DND-41 (cell line): ENCODE measurements at regions not wholly inside any gene's neighbourhood (a gene's known extent, or its start where the extent isn't known, plus 50 kb on each side); places are given as distances from the start of the nearest gene placed in this dataset.

Source experiments
- CTCF ChIP-seq: IDR thresholded peaks from 2 replicates; pipeline ENCODE4 v1.5.1; 2012; ENCODE audit warnings: borderline replicate concordance, low read length, moderate library complexity, mild to moderate bottlenecking; ENCODE audit not compliant: poor library complexity, severe bottlenecking; ENCODE audit errors: extremely low read depth
- EZH2 ChIP-seq: IDR thresholded peaks from 3 replicates; pipeline ENCODE4 v1.6.1; 2012; ENCODE audit warnings: borderline replicate concordance, low read depth, mild to moderate bottlenecking, moderate library complexity, low read length, inconsistent platforms; ENCODE audit not compliant: severe bottlenecking

GRCh38 chr4:138692411-138692810, 323.2 kb upstream of the NOCT start:
- no peak for TF ChIP-seq CTCF
- no peak for TF ChIP-seq EZH2
